ENCODE measurements at regions not wholly inside any gene's neighbourhood (a gene's known extent, or its start where the extent isn't known, plus 50 kb on each side); places are given as distances from the start of the nearest gene placed in this dataset.

- DNase-seq (ENCODE audit: low spot score) = no peak
- 81% methylated on average over 6 of the region's 6 CpGs for whole genome bisulfite sequencing
- H3K27ac ChIP-seq (ENCODE audit: low read depth in 1 of 2, low read length in 2 of 2) = no peak overlapping the region
- no peaks in the 10 kb centered on the region for H3K4me1 ChIP-seq (ENCODE audit: control insufficient read depth in 4 of 4, insufficient read depth in 4 of 4, low read length in 3 of 4)
- no peak overlapping the region for H3K4me3 ChIP-seq (ENCODE audit: low read depth in 1 of 3, low read length in 3 of 3)
- TF ChIP-seq NR2F2 (IDR thresholded peaks at IDR 0.05) (no peak), HNF4G (IDR thresholded peaks at IDR 0.05) (no peak), HNF4A (conservative IDR thresholded peaks at IDR 0.05) (no peak), JUND (IDR thresholded peaks at IDR 0.05) (no peak), GABPA (IDR thresholded peaks at IDR 0.05 in 1 of 2, conservative IDR thresholded peaks at IDR 0.05 in 1 of 2) (no peak), SP1 (IDR thresholded peaks at IDR 0.05) (no peak), REST (IDR thresholded peaks at IDR 0.05) (no peak), MAX (IDR thresholded peaks at IDR 0.05) (no peak), YY1 (IDR thresholded peaks at IDR 0.05) (no peak), FOXA2 (IDR thresholded peaks at IDR 0.05) (no peak), ZBTB33 (IDR thresholded peaks at IDR 0.05) (no peak), FOXA1 (IDR thresholded peaks at IDR 0.05) (no peak)
- TF ChIP-seq, protein P1, sequence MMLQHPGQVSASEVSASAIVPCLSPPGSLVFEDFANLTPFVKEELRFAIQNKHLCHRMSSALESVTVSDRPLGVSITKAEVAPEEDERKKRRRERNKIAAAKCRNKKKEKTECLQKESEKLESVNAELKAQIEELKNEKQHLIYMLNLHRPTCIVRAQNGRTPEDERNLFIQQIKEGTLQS (IDR thresholded peaks at IDR 0.05) = no peak
- TF ChIP-seq, protein P2, sequence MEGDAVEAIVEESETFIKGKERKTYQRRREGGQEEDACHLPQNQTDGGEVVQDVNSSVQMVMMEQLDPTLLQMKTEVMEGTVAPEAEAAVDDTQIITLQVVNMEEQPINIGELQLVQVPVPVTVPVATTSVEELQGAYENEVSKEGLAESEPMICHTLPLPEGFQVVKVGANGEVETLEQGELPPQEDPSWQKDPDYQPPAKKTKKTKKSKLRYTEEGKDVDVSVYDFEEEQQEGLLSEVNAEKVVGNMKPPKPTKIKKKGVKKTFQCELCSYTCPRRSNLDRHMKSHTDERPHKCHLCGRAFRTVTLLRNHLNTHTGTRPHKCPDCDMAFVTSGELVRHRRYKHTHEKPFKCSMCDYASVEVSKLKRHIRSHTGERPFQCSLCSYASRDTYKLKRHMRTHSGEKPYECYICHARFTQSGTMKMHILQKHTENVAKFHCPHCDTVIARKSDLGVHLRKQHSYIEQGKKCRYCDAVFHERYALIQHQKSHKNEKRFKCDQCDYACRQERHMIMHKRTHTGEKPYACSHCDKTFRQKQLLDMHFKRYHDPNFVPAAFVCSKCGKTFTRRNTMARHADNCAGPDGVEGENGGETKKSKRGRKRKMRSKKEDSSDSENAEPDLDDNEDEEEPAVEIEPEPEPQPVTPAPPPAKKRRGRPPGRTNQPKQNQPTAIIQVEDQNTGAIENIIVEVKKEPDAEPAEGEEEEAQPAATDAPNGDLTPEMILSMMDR (IDR thresholded peaks at IDR 0.05; ENCODE audit: low read depth, low read length, missing input control) = no peak
- no peak overlapping the region for H3K9ac ChIP-seq (ENCODE audit: low read depth in 1 of 2, low read length in 2 of 2)
- no peaks in the 10 kb centered on the region for H3K27me3 ChIP-seq (ENCODE audit: control insufficient read depth in 4 of 4, insufficient read depth in 4 of 4, low read length in 3 of 4)
- no peaks in the 10 kb centered on the region for H3K9me3 ChIP-seq (ENCODE audit: control insufficient read depth in 4 of 4, low read length in 3 of 4)
- H3K36me3 ChIP-seq (ENCODE audit: control insufficient read depth in 4 of 4, insufficient read depth in 3 of 4, low read depth in 1 of 4, low read length in 3 of 4) = no peaks in the 10 kb centered on the region
These were observed 165.6 kb downstream of the MREG start for GRCh38 chr2:215847718-215848117.

DNA sequence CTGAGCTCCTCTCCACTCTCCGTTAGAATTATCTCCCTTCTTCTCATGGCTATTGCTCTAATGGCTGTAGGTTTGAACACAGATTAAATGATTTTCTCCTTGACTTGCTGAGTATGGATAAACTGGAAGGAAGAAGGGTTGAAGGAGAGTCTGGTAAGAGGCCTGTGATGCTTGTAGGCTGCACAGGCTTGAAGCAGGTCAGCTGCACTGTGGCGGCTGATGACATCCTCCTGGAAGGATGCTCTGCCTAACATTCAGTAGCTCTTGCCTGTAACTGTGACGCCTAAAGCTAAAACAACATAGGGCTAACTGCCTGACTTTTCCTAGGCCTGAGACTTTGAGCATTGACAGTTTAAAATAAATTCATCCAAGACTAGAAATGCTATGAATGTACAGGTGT, 166.3 kb downstream of the MREG start:
- Histone ChIP-seq H3K27me3 (ENCODE audit: control insufficient read depth in 4 of 4, insufficient read depth in 4 of 4, low read length in 3 of 4) (no peaks in the 10 kb centered on the region), H3K4me1 (ENCODE audit: control insufficient read depth in 4 of 4, insufficient read depth in 4 of 4, low read length in 3 of 4) (no peaks in the 10 kb centered on the region), H3K4me3 (ENCODE audit: low read depth in 1 of 3, low read length in 3 of 3) (no peak overlapping the region), H3K27ac (ENCODE audit: low read depth in 1 of 2, low read length in 2 of 2) (no peak overlapping the region), H3K9ac (ENCODE audit: low read depth in 1 of 2, low read length in 2 of 2) (no peak overlapping the region), H3K36me3 (ENCODE audit: control insufficient read depth in 4 of 4, insufficient read depth in 3 of 4, low read depth in 1 of 4, low read length in 3 of 4) (no peaks in the 10 kb centered on the region), H3K9me3 (ENCODE audit: control insufficient read depth in 4 of 4, low read length in 3 of 4) (no peaks in the 10 kb centered on the region)
- no peak for DNase-seq (ENCODE audit: low spot score)
- TF ChIP-seq TAF1 (conservative IDR thresholded peaks at IDR 0.05) (no peak), NR2F2 (IDR thresholded peaks at IDR 0.05) (no peak), EGR1 (IDR thresholded peaks at IDR 0.05; ENCODE audit: low read depth in 2 of 2) (no peak), FOXA1 (IDR thresholded peaks at IDR 0.05) (no peak), YY1 (IDR thresholded peaks at IDR 0.05) (no peak), ZBTB33 (IDR thresholded peaks at IDR 0.05) (no peak), RAD21 (IDR thresholded peaks at IDR 0.05) (no peak), HNF4G (IDR thresholded peaks at IDR 0.05) (no peak), GABPA (IDR thresholded peaks at IDR 0.05 in 1 of 2, conservative IDR thresholded peaks at IDR 0.05 in 1 of 2) (no peak), SP1 (IDR thresholded peaks at IDR 0.05) (no peak), FOXA2 (IDR thresholded peaks at IDR 0.05) (no peak), HNF4A (conservative IDR thresholded peaks at IDR 0.05) (no peak)
- TF ChIP-seq, protein P2 (IDR thresholded peaks at IDR 0.05; ENCODE audit: low read depth, low read length, missing input control) = no peak
- TF ChIP-seq, protein P1 (IDR thresholded peaks at IDR 0.05) = no peak
- 94% methylated on average over 3 of the region's 3 CpGs for WGBS

Data from liver (tissue), 8 donors.